ENCODE measurements at regions not wholly inside any gene's neighbourhood (a gene's known extent, or its start where the extent isn't known, plus 50 kb on each side); places are given as distances from the start of the nearest gene placed in this dataset.

DNA sequence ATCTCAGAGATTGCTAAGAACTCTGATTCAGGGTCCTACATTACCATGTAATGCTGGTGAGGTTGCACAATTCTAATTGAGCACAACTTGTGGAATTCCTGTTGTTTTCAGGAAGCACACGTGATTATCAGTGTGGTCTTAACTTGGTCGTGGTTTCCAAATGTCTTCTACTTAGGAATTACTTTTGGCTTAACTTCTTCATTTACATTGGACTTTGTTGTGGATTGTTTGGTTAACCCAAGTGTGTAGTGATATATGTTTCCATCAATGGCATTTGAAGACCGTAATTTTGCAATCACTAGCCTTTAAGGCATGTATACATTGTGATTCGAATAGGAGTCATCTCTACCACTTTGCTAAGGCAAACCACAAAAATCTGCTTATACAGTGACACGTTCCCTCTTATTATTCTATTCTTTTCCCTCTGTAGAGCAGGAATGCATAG, 373.3 kb downstream of the IRS1 start:
- DNase-seq, result no peak

DNA sequence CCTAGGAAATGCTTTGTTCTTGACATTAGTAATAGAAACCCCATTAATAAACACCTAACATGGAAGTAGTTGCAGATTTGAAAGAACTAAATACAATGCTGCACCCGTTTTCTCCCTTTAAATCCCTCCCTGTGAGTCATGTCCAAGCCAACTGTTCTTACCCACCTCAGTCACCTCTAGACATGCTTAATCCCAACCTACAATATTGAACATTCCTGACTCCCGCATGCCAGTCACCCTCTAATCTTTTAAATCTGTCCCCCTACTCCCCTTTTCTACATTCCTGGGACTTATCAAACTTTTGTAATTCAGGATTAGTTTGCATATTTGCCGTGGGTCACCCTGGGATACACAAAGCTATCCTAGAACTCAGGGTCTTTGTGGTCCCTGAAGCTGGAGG, 374.6 kb downstream of the IRS1 start:
- no peak for DNase-seq

DNA sequence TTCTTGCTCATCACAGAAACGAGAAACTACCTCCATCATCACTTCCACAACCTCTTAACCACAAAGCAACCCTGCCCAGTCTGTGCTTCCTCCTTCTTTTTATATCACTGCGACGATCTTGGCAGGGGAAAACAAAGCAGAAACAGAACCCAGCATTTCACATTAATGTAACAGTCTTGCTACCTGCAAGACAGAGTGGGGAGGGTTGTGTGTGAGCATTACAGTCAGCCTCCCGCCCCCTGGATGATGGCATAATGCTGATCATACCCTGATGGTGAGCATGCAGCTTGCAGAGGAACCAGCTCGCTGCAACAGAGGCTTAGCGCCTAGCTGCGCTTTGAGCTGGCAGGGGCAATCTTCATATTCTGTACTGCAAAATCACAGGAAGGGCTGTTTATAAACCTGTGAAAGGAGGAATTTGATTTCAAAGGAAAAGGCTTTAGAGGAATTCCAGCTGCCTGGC, 376.1 kb downstream of the IRS1 start:
- peak; percentile 2 to 18 for DNase-seq

DNA sequence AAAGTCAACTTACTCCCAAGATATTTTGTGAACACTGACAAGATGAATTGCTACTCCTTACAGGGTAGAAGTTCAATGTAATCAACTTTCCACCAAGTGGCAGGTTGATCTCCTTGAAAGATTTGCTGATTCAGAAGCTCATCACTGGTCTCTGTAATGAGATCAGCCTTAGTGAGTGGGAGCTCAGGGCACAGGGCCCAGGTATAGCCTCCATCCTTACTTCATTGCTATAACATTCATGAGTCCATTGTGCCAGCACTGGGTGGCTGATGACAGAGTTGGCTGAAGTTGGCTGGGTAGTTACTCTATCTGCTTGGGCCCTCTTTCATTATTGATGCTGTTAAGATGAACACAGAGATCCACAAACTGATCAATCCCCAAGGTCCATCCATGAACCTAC, 379.0 kb downstream of the IRS1 start:
- DNase-seq, result no peak

DNA sequence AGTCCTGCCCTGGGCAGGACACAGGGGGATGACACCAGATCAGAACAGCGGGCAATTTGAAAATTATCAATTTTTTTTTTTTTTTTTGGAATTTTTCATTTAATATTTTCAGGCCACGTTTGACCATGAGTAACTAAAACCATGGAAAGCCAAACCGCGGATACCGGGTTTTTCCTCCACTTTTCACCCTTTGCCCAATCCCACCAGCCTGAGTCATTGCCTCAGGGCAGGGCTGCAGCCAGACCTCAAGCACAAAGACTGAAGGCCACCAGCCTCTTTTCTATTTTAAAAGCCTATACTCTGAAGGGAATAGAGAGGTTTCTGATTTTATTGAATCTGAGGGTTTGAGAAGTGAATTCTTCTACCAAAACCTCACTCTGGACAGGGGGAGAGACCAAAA, 381.1 kb downstream of the IRS1 start:
- no peak for DNase-seq

DNA sequence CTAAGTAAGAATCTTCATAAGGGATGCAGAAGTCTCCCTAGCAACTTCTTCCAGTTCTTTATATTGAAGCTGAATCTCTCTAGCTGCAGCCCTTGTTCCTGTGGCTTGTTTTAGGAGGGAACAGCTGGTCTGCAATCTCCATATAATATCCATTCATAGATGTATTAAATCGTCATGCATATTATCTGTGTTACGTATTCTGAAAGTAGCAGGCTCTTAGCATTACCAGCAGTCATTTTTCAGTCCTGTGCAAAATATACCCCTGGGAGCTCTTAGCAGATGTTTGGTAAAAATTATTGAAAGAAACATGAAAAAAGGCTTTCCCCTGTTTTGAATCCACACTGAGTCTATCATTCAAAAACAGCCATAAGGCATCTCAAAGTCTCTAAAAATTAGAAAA, 385.3 kb downstream of the IRS1 start:
- DNase-seq, result no peak

DNA sequence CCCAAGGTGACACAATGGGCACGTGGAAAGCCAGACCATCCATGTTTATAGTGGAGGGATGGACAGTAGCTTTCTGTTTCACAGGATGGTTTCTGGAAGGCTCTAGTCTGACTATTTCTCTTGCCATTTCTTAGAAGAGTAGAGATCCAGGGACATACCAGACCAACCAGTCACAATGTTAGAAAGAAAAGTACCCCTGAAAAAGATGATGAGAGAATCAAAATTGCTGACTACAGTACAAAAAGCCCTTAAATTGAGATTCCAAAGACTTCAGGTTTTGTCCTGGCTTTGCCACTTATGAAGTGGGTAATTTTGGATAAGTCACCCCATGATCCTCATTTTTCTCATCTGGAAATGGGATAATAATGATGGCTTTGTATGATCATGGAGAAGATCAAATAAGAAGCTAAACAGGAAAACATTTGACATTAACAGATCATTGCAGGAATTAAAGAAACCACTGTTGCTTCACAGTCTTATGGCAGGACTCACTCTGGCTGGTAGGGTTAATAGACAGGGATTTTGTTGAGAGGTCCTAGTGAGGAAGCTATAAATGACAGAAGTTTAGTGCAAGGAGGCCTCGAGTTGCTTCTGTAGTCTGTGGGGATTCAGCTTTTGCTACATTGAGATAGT, 386.0 kb downstream of the IRS1 start:
- no peak for DNase-seq

DNA sequence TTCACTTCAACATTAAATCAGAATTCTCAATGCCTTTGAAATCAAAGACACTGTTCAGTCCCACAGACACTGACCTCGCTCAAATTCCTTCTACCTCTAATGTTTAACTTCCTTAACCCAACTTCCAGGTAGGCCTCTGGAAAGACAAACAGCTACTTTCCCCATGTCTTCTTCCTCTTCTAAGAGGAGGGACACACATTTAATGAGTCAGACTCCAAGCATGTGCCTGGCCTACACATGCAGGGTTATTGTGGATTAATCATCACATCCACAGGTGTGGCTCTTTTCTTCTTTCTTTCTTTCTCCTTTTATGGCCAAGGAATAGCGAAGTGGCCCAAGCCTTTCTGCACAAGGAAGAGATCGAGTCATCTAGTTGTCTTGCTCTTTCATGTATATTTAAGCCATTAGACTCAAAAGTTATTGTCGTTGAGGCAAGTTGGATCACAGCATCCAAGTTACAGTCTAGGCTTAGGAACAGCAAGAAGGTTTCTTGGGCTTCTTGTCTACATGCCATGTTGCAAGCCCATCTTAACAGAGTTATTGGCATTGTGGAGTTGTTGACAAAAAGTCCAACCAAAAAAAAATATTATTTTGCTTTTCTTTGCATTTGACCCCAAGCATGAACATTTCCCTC, 387.8 kb downstream of the IRS1 start:
- DNase-seq, result no peak

DNA sequence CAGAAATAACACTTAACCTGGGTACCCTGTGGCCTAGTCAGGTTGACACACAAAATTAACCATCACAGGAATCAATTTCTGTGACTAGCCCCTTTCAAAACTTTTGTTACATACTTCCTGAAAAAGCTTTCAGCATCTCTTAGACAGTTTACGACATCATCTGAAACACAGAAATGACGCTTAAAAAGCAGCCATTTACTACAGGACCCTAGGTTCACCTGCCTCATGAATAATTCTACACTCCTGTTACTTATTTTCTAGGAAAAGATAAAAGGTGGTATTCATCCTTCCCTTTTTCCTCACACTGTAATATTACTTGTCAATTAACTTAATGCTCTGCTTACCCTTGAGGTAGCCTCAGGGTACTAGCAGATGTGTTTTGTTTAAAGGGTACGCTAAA, 388.4 kb downstream of the IRS1 start:
- DNase-seq, result no peak

DNA sequence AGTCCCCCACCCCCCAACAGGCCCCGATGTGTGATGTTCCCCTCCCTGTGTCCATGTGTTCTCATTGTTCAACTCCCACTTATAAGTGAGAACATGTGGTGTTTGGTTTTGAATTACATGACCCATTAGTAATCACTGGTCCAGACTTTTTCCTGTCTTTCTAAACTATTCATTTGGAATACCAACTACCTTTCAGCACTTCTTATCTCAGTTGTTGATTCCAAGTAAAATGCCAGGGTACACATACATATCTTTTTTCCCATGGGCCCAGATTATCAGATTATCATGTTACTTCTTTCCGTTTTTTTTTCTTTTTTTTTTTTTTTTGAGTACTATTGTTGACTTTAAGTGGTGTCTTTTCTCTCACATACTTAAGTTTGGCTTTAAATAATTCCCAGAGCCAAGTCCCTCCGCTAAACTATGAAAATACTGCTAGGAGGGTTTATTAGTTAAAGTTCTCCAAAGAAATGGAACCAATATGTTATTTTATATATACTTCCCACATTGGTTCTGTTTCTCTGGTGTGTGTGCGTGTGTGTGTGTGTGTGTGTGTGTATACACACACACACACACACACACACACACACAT, 389.3 kb downstream of the IRS1 start:
- DNase-seq, result no peak

DNA sequence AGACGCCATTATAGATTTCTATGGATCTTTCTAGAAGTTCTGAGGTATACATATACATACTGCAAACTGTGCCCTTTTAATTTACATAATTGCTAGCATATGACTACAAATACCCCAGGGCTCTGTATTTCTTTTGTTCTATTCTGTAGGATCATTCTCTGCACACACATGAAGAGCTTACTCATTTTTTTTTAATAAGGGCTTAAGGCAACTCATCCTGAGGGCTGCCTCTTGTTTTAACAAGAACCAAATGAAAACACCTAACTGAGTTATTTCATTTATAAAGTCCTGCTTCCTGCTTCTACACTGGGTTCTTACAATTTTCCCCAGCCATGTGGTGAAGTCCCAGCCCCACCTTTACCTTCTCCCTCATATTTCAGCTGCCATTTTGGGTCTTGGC, 390.5 kb downstream of the IRS1 start:
- DNase-seq, result no peak

DNA sequence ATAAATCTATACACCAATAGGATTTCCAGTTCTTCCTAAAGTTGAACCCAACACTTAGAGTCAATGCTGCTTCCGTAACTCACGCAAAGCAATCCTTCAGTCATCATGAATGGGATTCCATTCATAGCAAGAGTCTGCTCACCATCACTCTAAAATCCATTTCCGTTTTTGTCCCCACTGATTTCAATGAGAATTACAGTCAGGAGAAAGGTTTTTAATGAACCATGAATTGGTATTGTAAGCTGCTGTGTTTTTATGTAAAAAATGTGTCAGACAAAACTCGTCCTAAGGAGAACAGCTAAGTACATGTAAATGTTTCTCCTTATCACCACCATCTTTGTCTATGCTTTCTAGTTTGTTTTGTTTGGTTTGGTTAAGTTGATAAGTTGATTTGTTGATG, 391.5 kb downstream of the IRS1 start:
- DNase-seq, result no peak

DNA sequence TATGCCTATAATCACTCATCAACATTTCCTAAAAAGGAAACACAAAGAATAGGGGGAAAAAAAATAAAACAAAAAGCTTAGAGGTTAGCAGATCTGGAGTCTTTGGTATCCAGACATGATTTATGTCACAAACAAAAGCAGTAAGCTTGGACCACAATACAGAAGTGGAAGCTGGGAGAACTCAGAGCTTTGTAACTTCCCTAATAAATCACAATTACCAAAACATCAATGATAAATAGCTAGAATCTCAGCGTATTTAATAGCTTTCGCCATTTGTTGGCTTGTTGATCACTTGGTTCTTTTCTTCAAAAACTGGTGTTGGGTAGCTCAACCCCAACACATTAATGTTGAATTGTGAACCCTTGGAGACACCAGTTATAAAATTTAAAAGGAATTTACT, 392.5 kb downstream of the IRS1 start:
- no peak for DNase-seq

DNA sequence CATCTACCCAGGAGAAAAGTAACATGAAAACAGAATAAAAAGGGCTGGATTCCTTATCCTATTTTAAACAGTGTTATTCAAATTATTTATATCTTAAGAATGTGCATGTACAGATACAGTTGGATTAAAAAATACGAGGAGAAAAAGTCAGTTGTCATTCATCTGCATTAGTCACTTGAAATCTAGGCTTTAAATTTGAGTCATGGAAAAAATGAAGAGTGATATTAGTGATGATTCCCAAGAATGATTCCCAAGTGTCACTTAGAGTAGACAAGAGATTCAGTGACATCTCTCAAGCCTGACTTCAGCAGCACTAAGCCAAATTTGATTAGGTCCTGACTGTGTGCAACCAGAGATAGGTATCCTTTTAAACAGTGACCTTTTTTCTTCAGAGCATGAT, 394.2 kb downstream of the IRS1 start:
- DNase-seq, result no peak

DNA sequence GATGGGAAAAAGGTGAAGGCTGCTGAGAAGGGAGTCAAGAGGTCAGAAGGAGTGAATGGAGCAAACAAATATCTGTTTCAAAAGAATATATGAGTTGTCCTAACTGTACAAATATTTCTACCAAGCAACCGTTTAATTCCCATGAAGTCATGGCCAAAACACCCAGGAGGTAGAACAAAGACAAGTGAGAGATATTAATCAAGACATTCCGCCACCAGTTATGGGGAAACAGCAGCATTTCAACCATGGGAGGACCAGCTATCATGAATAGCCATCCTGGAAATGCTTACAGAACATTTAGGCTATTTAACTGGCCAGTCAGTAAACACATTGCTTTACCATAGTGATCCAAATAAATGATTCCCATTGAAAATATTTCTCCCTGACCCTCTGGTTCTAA, 396.3 kb downstream of the IRS1 start:
- no peak for DNase-seq

DNA sequence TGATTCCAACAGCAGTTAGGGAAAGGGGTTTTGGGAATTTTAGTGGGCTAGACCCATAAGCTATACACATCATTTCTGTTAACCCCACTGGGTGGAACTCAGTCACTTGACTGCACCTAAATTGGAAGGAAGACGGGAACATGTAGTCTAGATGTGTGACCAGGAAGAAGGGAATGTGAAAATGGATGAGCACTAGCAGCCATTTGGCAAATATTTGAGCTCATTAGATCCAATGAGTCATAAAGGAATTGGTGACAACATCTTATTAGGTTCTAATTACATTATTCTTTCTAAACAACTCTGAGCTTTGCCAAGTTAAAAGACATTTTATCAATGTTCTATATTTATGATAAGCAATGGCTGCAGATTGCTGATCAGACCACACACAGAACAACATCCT, 400.6 kb downstream of the IRS1 start:
- DNase-seq, result no peak

DNA sequence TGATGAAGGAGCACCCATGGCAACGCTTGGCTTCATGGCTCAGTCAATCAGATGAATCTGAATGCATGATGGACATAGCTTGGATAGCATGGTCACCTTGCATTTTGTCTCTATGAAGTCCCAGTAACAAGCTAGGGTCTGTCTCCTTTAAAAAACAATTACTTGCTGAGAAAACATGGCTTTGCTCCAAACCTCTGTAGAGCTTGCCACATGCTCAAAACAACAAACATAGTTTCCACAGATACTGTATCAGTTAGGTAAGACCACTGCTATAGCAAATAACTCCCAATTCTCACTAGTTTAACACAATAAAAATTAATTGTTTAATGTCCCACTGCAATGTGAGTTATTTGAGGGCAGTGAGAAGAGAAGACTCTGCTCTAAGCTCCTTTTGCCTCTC, 401.0 kb downstream of the IRS1 start:
- no peak for DNase-seq

DNA sequence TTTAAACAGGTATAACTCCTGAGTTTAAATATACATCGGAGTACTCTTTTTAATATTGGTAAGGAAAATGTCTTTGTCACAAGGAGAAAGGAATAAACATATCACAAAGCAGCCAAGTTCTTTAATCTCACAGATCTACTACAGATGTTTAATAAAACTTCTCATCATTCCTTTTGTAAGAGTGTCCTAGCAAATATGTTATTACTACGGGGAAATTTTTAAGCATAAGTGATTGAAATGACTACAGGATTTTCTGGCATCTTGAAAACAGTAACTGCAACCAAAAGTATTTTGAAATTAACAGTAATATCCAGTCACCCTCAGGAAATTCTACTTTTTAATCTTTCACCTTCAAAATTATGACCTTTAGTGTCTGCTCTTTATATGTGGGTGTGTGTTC, 403.1 kb downstream of the IRS1 start:
- no peak for DNase-seq

DNA sequence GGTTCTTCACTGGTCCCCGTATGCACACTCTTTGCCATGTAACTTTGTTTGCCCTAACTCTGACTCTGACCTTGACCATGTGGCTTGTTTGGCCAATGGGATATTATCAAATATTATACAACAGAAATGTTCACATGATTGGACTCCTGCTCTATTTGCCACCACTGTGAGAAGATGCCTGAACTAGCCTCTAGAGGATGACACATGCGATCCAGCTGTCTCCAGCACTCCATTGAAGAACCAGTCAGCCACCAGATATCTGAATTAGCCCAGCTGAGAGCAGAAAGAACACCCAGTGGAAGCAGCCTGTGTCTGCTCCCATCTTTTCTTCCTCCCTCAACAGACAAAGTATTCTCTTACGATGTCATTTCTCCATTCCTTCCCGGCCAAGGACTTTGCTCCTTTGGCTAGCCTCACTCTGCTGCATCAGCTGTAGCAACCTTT, 412.1 kb downstream of the IRS1 start:
- no peak for DNase-seq

DNA sequence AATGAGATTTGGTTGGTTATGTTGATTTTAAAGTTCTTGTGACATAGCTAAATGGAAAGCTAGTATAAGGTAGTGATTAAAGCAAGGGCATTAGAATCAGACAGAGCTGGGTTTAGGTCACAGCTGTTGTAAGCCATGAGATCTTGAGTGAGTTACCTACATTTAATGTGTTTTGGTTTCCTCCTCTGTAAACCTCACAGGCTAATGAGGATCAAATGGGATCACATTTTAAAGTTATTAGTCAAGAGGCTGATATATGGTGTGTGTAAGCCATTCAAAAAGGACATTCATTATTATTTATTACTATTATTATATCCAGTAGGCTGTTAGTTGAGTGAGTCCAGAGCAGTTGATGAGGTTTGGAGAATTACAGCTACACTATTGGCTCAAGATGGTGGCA, 416.2 kb downstream of the IRS1 start:
- no peak for DNase-seq

DNA sequence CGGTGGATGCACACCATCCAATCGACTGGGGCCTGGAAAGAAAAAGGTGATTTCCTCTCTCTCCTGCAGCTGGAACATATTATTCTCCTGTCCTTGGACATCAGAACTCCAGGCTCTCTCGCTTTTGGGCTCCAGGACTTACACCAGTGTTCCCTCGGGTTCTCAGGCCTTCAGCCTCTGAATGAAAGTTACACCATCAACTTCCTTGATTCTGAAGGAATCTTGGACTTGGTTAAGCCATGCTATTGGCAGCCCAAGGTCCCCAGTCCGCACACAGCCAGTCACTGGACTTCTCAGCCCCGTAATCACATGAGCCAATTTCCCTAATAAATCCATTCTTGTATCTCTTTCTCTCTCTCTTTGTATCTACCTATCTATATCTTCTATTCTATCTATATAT, 418.9 kb downstream of the IRS1 start:
- no peak for DNase-seq

DNA sequence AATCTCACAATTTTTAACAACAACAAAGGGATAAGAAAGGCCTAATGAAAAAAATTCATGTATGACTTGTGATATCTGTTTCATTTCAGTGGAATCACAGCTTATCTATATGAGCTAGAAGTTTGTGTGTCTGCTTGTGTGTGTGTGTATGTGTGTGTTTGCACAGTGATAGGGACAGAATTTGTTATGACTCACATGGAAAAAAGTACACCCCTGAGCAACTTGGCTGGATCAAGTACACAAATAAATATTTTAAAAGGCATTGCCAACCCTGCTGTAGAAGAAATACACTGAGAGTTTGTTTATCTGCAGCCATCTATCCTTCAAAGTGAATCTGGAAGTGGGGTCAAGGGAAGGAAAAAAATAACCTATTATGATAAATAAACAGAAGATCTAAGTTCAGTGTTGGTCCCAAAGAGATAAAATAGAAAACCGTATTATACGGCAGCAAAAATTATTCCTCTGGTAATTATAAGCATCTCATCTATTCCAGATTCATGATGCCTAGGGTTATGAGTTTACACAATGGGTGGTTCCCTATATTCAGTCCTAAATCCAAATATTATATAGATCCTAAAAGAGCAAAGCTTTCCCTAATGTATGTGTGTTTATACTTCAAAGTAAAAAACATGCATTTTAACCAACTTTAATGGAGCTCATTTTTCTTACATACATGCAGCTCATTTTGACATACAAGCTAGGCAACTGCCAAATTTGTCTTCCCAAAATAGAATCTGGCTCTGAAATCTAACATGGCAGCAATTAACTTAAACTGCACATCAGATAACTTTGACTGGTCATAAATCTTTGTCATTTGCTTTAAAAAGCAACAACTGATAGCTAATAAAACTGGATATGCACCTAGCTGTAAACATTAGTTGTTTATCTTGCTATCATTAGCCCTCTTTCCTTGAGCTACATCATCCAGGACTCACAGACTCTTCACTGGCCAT, 420.6 kb downstream of the IRS1 start:
- no peak for DNase-seq

DNA sequence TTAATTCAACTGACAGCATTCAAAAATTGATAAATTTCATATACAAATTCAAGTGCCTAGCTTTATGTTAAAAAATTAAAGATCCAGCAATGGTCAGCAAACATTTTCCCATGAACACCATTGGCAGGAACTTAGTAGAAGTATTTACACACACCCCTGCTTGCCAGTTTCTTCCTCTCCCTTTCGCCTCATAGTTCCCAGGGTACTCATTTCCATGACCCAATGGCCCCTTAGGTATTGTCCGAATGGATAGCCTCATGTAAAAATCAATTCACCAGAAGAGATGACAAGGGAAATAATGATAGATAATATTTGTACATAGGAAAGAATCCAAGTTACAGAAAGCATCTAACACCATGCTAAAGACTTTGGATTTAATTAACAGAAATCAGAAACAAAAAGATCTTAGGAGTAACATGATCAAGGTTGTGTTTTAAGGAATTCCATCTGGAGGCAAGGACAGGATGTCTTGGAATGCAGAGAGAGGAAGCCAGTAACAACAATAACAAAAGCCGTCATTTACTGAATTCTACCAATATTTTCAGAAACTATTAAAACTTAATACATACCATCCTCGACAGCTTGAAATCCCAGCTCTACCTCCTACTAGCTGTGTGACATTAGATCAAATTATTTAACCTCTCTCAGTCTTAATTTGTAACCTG, 423.0 kb downstream of the IRS1 start:
- no peak for DNase-seq
